Uterus (tissue), 3 donors: ENCODE measurements at regions not wholly inside any gene's neighbourhood (a gene's known extent, or its start where the extent isn't known, plus 50 kb on each side); places are given as distances from the start of the nearest gene placed in this dataset.

ENCODE experiments used
- DNase-seq, 2 donors: peaks; one replicate each; pipeline ENCODE4 v3.0.0-alpha.2; 2019 to 2020
- H3K27ac ChIP-seq, 2 donors: fragments of 200-600 bp; sonication (generic); 1 replicate in 1 of 2; 2 replicates in 1 of 2; pipeline ENCODE4 v1.5.1; 2016 to 2018
- H3K27me3 ChIP-seq, 2 donors: fragments of 200-600 bp; sonication (generic); one replicate each; pipeline ENCODE4 v1.5.1; 2018 to 2019; ENCODE audit warnings: control low read depth in 1 of 2
- H3K36me3 ChIP-seq, 2 donors: fragments of 200-600 bp; sonication (generic); one replicate each; pipeline ENCODE4 v1.5.1; 2019; ENCODE audit warnings: control low read depth in 1 of 2
- H3K4me1 ChIP-seq, 2 donors: fragments of 200-600 bp; sonication (generic); one replicate each; pipeline ENCODE4 v1.5.1; 2018 to 2019; ENCODE audit warnings: control low read depth in 1 of 2
- H3K4me3 ChIP-seq, 2 donors: fragments of 200-600 bp; sonication (generic); 1 replicate in 1 of 2; 2 replicates in 1 of 2; pipeline ENCODE4 v1.5.1; 2018 to 2019; ENCODE audit warnings: mild to moderate bottlenecking in 1 of 2
- H3K9me3 ChIP-seq, 2 donors: fragments of 200-600 bp; sonication (generic); one replicate each; pipeline ENCODE4 v1.5.1; 2019; ENCODE audit warnings: control low read depth in 1 of 2
- POLR2A ChIP-seq, 2 donors: fragments of 450-650 bp; IDR thresholded peaks; one replicate each; pipeline ENCODE4 v1.6.1; 2016; ENCODE audit warnings: antibody characterized with exemption in 2 of 2, mild to moderate bottlenecking in 1 of 2, moderate library complexity in 1 of 2
- intact Hi-C: fragments of 100-400 bp; cut with DNase I; formaldehyde crosslinking; loops from one replicate; pipeline ENCODE4 v1.15.1; 2023; ENCODE audit warnings: low total_unique reads
- TF ChIP-seq, protein P1 (sequence below), 4 experiments: fragments of 200-600 bp in 2 of 4; fragments of 450-650 bp in 2 of 4; sonication (generic) in 2 of 4; IDR thresholded peaks; one replicate each; pipeline ENCODE4 v1.5.1; 2016 to 2019; ENCODE audit warnings: antibody characterized with exemption in 4 of 4, mild to moderate bottlenecking in 2 of 4, moderate library complexity in 1 of 4
- donor health status: DM: yes; HTN: yes; CAD: no.

DNA sequence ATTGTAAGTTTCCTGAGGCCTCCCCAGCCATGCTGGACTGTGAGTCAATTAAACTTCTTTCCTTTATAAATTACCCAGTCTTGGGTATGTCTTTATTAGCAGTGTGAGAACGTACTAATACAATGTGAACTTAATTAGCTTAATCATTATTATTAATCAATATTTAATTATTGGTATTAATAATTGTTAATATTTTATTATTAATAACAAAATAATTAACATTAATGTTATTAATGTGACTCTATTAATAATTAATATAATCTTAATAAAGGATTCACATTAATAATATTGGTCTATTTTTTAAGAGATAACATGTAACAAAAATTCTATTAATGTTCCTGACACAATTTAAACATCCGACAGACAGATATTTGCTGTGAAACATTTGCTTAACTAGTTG, 164.9 kb upstream of the ATF7IP start:
- no peaks in the 10 kb centered on the region for H3K36me3 ChIP-seq
- H3K27ac ChIP-seq = no peak overlapping the region
- H3K4me3 ChIP-seq = no peak overlapping the region
- DNase-seq = no peak
- no peak for TF ChIP-seq POLR2A (IDR thresholded peaks at IDR 0.05)
- TF ChIP-seq, protein P1, sequence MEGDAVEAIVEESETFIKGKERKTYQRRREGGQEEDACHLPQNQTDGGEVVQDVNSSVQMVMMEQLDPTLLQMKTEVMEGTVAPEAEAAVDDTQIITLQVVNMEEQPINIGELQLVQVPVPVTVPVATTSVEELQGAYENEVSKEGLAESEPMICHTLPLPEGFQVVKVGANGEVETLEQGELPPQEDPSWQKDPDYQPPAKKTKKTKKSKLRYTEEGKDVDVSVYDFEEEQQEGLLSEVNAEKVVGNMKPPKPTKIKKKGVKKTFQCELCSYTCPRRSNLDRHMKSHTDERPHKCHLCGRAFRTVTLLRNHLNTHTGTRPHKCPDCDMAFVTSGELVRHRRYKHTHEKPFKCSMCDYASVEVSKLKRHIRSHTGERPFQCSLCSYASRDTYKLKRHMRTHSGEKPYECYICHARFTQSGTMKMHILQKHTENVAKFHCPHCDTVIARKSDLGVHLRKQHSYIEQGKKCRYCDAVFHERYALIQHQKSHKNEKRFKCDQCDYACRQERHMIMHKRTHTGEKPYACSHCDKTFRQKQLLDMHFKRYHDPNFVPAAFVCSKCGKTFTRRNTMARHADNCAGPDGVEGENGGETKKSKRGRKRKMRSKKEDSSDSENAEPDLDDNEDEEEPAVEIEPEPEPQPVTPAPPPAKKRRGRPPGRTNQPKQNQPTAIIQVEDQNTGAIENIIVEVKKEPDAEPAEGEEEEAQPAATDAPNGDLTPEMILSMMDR (IDR thresholded peaks at IDR 0.05) = no peak
- no peaks in the 10 kb centered on the region for H3K9me3 ChIP-seq
- intact Hi-C loops = no loop called here
- no peaks in the 10 kb centered on the region for H3K4me1 ChIP-seq
- H3K27me3 ChIP-seq = no peaks in the 10 kb centered on the region

DNA sequence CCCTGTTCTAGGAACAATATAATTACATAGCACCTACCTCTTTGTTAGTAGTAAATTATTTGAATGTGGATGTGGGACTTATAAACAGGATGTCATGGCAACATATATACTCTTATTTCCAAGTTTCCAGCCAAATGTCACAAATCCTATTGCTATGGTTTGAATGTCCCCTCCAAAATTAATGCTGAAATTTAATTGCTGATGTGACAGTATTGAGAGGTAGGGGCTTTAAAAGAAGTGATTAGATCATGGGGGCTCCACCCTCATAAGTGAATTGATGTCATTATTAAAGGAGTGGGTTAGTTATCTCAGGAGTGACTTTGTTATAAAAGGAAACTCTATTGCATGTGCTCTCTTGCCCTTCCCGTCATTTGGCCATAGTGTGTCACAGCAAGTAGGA, 164.2 kb upstream of the ATF7IP start:
- intact Hi-C loops = no loop called here

GRCh38 chr12:14207905-14208551, 157.5 kb upstream of the ATF7IP start:
- no peak overlapping the region for H3K4me3 ChIP-seq
- H3K36me3 ChIP-seq = no peaks in the 10 kb centered on the region
- H3K4me1 ChIP-seq = no peaks in the 10 kb centered on the region
- no peak overlapping the region for H3K27ac ChIP-seq
- TF ChIP-seq, protein P1 (IDR thresholded peaks at IDR 0.05) = no peak
- intact Hi-C loops = no loop called here
- no peaks in the 10 kb centered on the region for H3K27me3 ChIP-seq
- DNase-seq = no peak
- H3K9me3 ChIP-seq = no peaks in the 10 kb centered on the region

More for the DNA sequence above, 164.2 kb upstream of the ATF7IP start:
- TF ChIP-seq POLR2A (IDR thresholded peaks at IDR 0.05) = no peak
- TF ChIP-seq, protein P1 (IDR thresholded peaks at IDR 0.05) = no peak
- H3K4me1 ChIP-seq = no peaks in the 10 kb centered on the region
- DNase-seq = no peak
- no peak overlapping the region for H3K4me3 ChIP-seq
- no peaks in the 10 kb centered on the region for H3K9me3 ChIP-seq
- no peaks in the 10 kb centered on the region for H3K36me3 ChIP-seq
- H3K27me3 ChIP-seq = no peaks in the 10 kb centered on the region
- H3K27ac ChIP-seq = no peak overlapping the region

DNA sequence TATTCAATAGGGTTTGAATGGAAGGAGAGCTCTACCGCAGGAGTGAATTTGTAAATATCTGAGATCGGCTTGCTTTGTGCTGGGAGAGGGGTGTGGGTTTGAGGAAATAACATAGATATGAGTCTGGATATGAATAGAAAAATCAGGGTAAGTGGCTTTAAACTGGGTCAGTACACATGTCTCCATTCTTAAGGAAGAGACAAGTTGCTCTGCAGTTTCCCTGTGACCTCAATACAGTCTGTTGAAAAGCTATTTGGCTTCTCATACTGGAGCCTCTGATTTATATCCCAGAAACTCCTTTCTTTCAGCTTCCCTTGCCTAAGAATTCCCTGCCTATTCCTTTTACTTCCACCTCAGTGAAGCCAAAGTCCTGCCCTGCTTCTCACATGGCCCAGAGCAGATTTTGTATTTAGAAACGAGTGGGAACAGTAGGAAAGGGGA, 153.5 kb upstream of the ATF7IP start:
- Histone ChIP-seq H3K27ac (no peak overlapping the region), H3K36me3 (no peaks in the 10 kb centered on the region), H3K27me3 (no peaks in the 10 kb centered on the region), H3K4me3 (no peak overlapping the region), H3K4me1 (no peaks in the 10 kb centered on the region), H3K9me3 (no peaks in the 10 kb centered on the region)
- intact Hi-C loops = no loop called here
- no peak for DNase-seq
- TF ChIP-seq, protein P1 (IDR thresholded peaks at IDR 0.05) = no peak

DNA sequence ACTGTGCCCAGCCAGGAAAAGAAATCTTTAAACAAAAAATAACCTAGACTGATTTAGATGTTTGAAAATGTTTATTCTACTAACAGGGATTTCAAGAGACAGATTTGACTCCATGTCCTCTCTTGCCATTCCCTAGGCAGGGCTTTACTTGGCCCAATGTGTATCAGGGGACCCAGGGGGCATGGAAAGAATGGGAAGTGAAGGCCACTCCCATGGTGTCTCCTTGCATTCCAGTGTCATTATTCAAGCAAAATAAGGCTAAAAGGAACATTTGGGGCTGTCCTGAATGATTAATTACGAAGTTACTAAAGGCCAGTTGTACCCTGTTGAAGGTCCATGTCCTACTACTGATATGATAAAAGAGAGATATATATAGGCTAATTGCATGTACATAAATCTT, 151.9 kb upstream of the ATF7IP start:
- Histone ChIP-seq H3K36me3 (no peaks in the 10 kb centered on the region), H3K27me3 (no peaks in the 10 kb centered on the region), H3K4me3 (no peak overlapping the region), H3K4me1 (no peaks in the 10 kb centered on the region), H3K9me3 (no peaks in the 10 kb centered on the region), H3K27ac (no peak overlapping the region)
- intact Hi-C loops = no loop called here
- TF ChIP-seq POLR2A (IDR thresholded peaks at IDR 0.05) = no peak
- TF ChIP-seq, protein P1 (IDR thresholded peaks at IDR 0.05) = no peak
- DNase-seq = no peak
